ENCODE measurements at regions not wholly inside any gene's neighbourhood (a gene's known extent, or its start where the extent isn't known, plus 50 kb on each side); places are given as distances from the start of the nearest gene placed in this dataset.

GRCh38 chr13:31686670-31687425 is 52.5 kb upstream of the RXFP2 start:
- TF ChIP-seq CTCF (IDR thresholded peaks at IDR 0.05; ENCODE audit: low read depth, low read length, poor library complexity, severe bottlenecking) (no peak), EZH2phosphoT487 (IDR thresholded peaks at IDR 0.05; ENCODE audit: borderline replicate concordance, low read length) (no peak)
